A673 (cell line): ENCODE measurements at regions not wholly inside any gene's neighbourhood (a gene's known extent, or its start where the extent isn't known, plus 50 kb on each side); places are given as distances from the start of the nearest gene placed in this dataset.

Source experiments
- BruUV-seq: library from RNA; stranded (reverse); fragments of 400-500 nt; replicated peaks from 2 replicates; lab custom pipeline; 2021; lab: Mats Ljungman, UMichigan
- CTCF ChIA-PET: fragments of 300-600 bp; sonication (Branson Sonifier 250); formaldehyde crosslinking; loops from one replicate; lab custom pipeline; 2022; ENCODE audit warnings: antibody characterized with exemption; lab: Charles Lee
- POLR2A ChIA-PET: fragments of 300-600 bp; sonication (Branson Sonifier 250); formaldehyde crosslinking; loops from one replicate; lab custom pipeline; 2022; ENCODE audit warnings: antibody characterized with exemption; ENCODE audit not compliant: low non-redundant PET; lab: Charles Lee
- DNase-seq: peaks from one replicate; pipeline ENCODE4 v3.0.0-alpha.2; 2015; ENCODE audit warnings: low spot score
- H3K27ac ChIP-seq: fragments of 200-600 bp; sonication (generic); 2 replicates; pipeline ENCODE4 v1.5.1; 2016; ENCODE audit warnings: mixed run types, low read depth, mild to moderate bottlenecking, mixed read lengths, antibody characterized with exemption, low read length; ENCODE audit not compliant: poor library complexity, severe bottlenecking
- H3K27me3 ChIP-seq: fragments of 200-600 bp; sonication (generic); replicated peaks from 2 replicates; pipeline ENCODE4 v1.6.1; 2017; ENCODE audit warnings: mixed run types, low read depth, mild to moderate bottlenecking, mixed read lengths, antibody characterized with exemption, low read length; ENCODE audit not compliant: insufficient read depth, poor library complexity
- H3K36me3 ChIP-seq: fragments of 200-600 bp; sonication (generic); 2 replicates; pipeline ENCODE4 v1.6.1; 2016; ENCODE audit warnings: mixed run types, mild to moderate bottlenecking, mixed read lengths, antibody characterized with exemption, low read length; ENCODE audit not compliant: insufficient read depth, poor library complexity, severe bottlenecking
- H3K4me1 ChIP-seq: fragments of 200-600 bp; sonication (generic); 2 replicates; pipeline ENCODE4 v1.6.1; 2017; ENCODE audit warnings: mixed run types, mild to moderate bottlenecking, mixed read lengths, antibody characterized with exemption, low read length; ENCODE audit not compliant: insufficient read depth, poor library complexity, severe bottlenecking
- H3K4me3 ChIP-seq: fragments of 200-600 bp; sonication (generic); 2 replicates; pipeline ENCODE4 v1.5.1; 2016; ENCODE audit warnings: low read depth, mixed run types, mild to moderate bottlenecking, mixed read lengths, low read length; ENCODE audit not compliant: poor library complexity, severe bottlenecking
- H3K9me3 ChIP-seq: fragments of 200-600 bp; sonication (generic); 2 replicates; pipeline ENCODE4 v1.6.1; 2016; ENCODE audit warnings: mixed run types, low read depth, mild to moderate bottlenecking, mixed read lengths, antibody characterized with exemption, low read length; ENCODE audit not compliant: poor library complexity, severe bottlenecking
- CTCF ChIP-seq: fragments of 300-800, 200-600 bp; sonication (generic); conservative IDR thresholded peaks from 2 replicates; pipeline ENCODE4 v1.5.1; 2017; ENCODE audit warnings: low read depth, mild to moderate bottlenecking, antibody characterized with exemption, low read length, moderate library complexity, mixed read lengths
- EZH2 ChIP-seq: fragments of 200-600 bp; sonication (generic); IDR thresholded peaks from 2 replicates; pipeline ENCODE4 v1.6.1; 2017; ENCODE audit warnings: borderline replicate concordance, low read depth, mild to moderate bottlenecking, mixed read lengths, antibody characterized with exemption, low read length; ENCODE audit not compliant: poor library complexity, severe bottlenecking
- intact Hi-C: fragments of 100-400 bp; cut with micrococcal nuclease; formaldehyde crosslinking; loops from one replicate; pipeline ENCODE4 v1.10.0; 2022; ENCODE audit not compliant: unreplicated experiment

DNA sequence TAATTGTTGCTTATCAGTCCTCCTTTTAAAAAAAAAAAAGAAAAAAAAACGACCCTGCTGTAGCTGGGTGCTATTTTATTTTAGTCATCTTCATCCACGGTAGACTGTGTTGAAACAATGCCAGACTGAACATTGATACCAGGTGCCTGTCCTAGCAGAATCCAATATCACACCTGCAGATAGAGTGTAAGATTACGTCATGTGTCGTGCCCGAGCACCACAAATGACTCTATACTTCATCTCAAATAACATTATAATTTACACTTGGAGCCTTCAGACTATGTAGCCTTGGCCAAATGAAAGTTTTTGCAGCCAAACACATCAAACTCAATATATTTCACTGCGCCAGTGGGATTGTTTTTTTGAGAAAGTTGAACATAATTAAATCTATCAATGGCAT lies 410.6 kb downstream of the FGF9 start:
- Histone ChIP-seq H3K9me3 (no peaks in the 10 kb centered on the region), H3K27ac (no peak overlapping the region), H3K36me3 (no peaks in the 10 kb centered on the region), H3K4me1 (no peaks in the 10 kb centered on the region), H3K27me3 (no peaks in the 10 kb centered on the region), H3K4me3 (no peak overlapping the region)
- ChIA-PET CTCF (no interaction called here), POLR2A (no interaction called here)
- no peak for DNase-seq
- BruUV-seq, result no TSS peak
- TF ChIP-seq CTCF, result no peak
- TF ChIP-seq EZH2, result no peak
- intact Hi-C loops, result no loop called here

DNA sequence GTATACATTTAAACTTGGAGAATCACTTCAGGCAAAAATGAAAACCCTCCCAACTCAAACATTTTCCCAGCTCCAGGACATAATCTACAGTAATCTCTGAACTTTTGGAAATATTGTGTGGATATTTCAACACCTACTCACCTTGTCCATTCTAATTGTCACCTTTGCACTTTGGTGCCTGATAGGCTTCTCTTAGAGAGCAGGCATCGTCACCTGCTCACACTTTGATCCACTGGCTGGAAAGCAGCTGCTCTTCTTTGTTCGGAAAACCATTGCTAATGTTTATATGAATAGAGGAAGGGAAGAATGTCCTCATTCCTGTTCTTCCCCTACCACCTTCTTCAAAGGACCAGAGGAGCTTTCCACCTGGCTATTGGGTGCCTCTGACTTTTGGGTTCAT lies 411.2 kb downstream of the FGF9 start:
- Histone ChIP-seq H3K4me1 (no peaks in the 10 kb centered on the region), H3K36me3 (no peaks in the 10 kb centered on the region), H3K27me3 (no peaks in the 10 kb centered on the region), H3K27ac (no peak overlapping the region), H3K9me3 (no peaks in the 10 kb centered on the region), H3K4me3 (no peak overlapping the region)
- no TSS peak for BruUV-seq
- POLR2A ChIA-PET, result no interaction called here
- TF ChIP-seq EZH2, result no peak
- TF ChIP-seq CTCF, result no peak
- intact Hi-C loops, result no loop called here
- no peak for DNase-seq
- CTCF ChIA-PET, result no interaction called here

DNA sequence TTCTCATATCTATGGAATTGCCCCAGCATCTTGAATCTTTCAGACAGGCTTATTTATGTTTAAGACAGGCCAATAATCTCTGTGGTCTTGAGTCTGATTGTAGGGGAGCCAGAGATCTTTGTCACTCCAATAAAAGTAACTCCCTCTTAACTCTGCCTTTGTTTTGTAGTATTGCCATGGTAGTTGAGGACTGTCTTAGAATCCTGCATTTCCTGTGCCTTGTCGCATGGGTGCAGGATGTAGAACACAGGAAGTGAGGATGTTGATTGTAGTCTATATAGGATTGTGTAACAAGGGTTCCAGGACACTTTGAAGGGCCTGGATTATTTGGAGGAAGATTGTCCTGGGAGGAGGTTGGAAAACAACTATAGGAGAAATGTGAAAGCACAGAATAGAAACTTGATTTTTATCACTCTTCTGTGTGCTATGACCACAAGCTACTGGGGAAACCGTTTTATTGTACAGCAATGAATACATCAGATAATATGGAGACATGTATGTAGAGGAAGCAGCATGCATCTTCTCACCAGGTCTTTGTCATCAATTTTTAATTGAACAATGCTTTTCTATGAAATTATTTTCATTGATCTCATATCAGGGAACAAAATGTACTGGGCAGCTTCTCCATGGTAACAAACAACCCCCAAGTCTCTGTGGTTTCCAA lies 411.7 kb downstream of the FGF9 start:
- Histone ChIP-seq H3K36me3 (no peaks in the 10 kb centered on the region), H3K4me3 (no peak overlapping the region), H3K27ac (no peak overlapping the region), H3K4me1 (no peaks in the 10 kb centered on the region), H3K27me3 (no peaks in the 10 kb centered on the region), H3K9me3 (no peaks in the 10 kb centered on the region)
- no peak for DNase-seq
- POLR2A ChIA-PET, result no interaction called here
- CTCF ChIA-PET, result no interaction called here
- intact Hi-C loops, result no loop called here
- BruUV-seq, result no TSS peak
- no peak for TF ChIP-seq CTCF
- no peak for TF ChIP-seq EZH2
